Tibial artery (tissue), 4 donors: ENCODE measurements at regions not wholly inside any gene's neighbourhood (a gene's known extent, or its start where the extent isn't known, plus 50 kb on each side); places are given as distances from the start of the nearest gene placed in this dataset.
A peak's percentile ranks its signal among the peaks of the same experiment; 100 is the strongest.

ENCODE experiments used
- DNase-seq, 2 donors: peaks; one replicate each; pipeline ENCODE4 v3.0.0-alpha.2; 2019
- H3K27ac ChIP-seq, 2 donors: fragments of 200-600 bp; sonication (generic) in 1 of 2; 1 replicate in 1 of 2; 2 replicates in 1 of 2; pipeline ENCODE4 v1.5.1; 2018 to 2019; ENCODE audit warnings: mild to moderate bottlenecking in 1 of 2
- H3K27me3 ChIP-seq, 2 donors: fragments of 200-600 bp; sonication (generic) in 1 of 2; one replicate each; pipeline versions ENCODE4 v1.5.1 to v1.6.0; 2016 to 2019
- H3K36me3 ChIP-seq, 3 donors: fragments of 200-600 bp; sonication (generic) in 2 of 3; one replicate each; pipeline ENCODE4 v1.5.1; 2016 to 2019; ENCODE audit warnings: mild to moderate bottlenecking in 2 of 3
- H3K4me1 ChIP-seq, 4 donors: fragments of 200-600 bp; sonication (generic) in 2 of 4; 1 replicate in 3 of 4; 2 replicates in 1 of 4; pipeline ENCODE4 v1.5.1; 2016 to 2019
- H3K4me3 ChIP-seq, 2 donors: fragments of 200-600 bp; sonication (generic) in 1 of 2; 1 replicate in 1 of 2; 2 replicates in 1 of 2; pipeline ENCODE4 v1.5.1; 2018 to 2019; ENCODE audit warnings: mild to moderate bottlenecking in 2 of 2
- H3K9me3 ChIP-seq, 3 donors: fragments of 200-600 bp; sonication (generic) in 1 of 3; one replicate each; pipeline ENCODE4 v1.5.1; 2016 to 2019
- CTCF ChIP-seq, 2 experiments: fragments of 200-600 bp in 1 of 2; fragments of 450-650 bp in 1 of 2; IDR thresholded peaks; one replicate each; pipeline ENCODE4 v1.5.1; 2017 to 2019; ENCODE audit warnings: antibody characterized with exemption in 2 of 2, mild to moderate bottlenecking in 1 of 2, moderate library complexity in 1 of 2
- intact Hi-C: fragments of 100-400 bp; cut with DNase I; formaldehyde crosslinking; loops from one replicate; pipeline ENCODE4 v1.15.0; 2023; ENCODE audit warnings: low total_unique reads

DNA sequence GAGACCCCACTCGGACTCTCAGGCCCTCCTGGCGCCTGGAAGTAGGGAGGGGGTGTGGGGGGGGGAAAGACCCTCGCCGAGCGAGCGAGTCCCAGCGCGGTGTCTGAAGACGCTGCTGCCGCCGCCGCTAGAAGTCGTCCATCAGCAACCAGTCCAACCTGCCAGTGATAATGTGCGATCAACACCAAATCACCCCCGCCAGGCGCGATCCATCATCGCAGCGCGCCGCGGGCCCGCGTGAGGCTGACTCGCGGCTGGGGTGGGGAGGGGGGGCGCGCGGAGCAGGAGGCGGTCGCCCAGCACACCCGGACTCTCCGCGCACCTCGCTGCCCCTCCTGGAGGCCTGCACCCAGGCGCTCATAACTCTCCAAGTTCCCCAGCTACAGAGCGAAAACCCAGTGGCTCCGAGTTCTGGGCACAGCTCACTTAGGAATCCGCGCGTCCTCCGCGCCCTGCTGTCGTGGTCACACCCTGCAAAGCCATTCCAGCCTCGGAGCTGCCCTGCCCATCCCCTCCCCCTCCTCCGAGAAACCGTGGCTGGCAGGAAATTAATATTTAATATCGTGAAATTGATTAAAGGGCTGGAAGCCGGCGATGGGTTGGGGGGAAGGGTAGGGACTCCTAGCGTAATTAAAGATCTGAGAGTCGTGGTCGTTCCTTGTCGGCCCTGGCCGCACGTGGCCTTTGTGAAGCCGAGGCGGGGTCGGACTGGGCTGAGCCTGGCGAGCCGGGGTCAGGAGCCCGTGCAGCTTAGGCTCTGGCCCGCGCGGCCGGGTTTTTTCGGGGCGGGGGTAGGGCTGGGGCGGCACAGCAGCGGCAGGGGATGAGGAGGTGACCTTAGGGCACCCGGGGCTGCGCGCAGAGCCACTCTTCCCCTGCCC is 58.1 kb upstream of the BCOR start:
- Histone ChIP-seq H3K36me3 (no peaks in the 10 kb centered on the region), H3K27ac (peak overlapping the region; percentile 65 to 73), H3K4me1 (peaks cover 0 to 43% (median 18%) of the 10 kb centered on the region in 4 donors), H3K9me3 (no peaks in the 10 kb centered on the region), H3K4me3 (peak overlapping the region; percentile 53 to 59), H3K27me3 (no peaks in the 10 kb centered on the region)
- intact Hi-C loops, result loop anchor here (5.0 kb wide), 1 partner anchor 344 kb away; no protein-coding TSS in a partner anchor
- no peak for DNase-seq
- TF ChIP-seq CTCF (IDR thresholded peaks at IDR 0.05), result no peak

DNA sequence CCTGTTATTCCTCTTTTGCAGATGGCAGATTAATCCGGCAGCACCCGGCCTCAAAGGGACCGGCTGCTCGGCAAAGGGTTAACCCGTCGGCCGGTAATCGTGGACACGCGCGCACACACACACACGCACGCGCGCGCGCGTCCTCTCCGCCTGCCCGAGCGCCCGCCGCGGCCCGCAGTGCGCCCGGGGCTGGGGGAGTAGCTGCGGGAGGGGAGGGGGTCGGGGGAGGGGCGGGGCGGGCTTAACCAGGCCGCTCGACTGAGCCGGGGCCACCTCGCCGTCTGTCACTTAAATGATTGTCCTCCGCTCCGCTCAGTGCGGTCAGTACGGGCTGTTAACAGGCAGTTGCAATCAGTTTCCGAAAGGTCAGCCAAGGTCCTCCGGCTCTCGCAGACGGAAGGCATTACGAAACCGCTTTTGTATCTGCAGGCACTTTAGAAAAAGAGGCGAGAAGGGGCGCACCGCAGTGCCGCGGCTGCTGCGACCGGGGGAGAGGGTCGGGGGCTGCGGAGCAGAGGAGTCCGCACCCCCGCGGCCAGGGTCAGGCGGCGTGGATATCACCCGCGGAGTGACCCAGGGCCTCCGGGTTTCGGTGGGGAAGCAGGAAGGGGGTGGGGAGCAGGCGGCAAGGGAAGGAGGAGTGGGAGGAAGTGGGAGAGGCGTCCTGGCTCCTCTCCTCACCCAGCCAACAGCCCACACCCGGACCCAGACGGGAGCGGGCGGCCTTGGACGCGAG is 57.3 kb upstream of the BCOR start:
- intact Hi-C loops, result loop anchor here (5.0 kb wide), 3 partner anchors 58 to 423 kb away; partner anchors contain the start of gene BCOR
- TF ChIP-seq CTCF (IDR thresholded peaks at IDR 0.05), result no peak
- Histone ChIP-seq H3K27ac (peak overlapping the region; percentile 65 to 73), H3K9me3 (no peaks in the 10 kb centered on the region), H3K27me3 (no peaks in the 10 kb centered on the region), H3K4me1 (peaks cover 0 to 43% (median 18%) of the 10 kb centered on the region in 4 donors), H3K4me3 (peak overlapping the region; percentile 53 to 59), H3K36me3 (no peaks in the 10 kb centered on the region)
- DNase-seq, result peak; percentile 84 to 87

GRCh38 chrX:40154250-40154852 is 56.6 kb upstream of the BCOR start:
- Histone ChIP-seq H3K4me3 (peak overlapping the region; percentile 53 to 59), H3K36me3 (no peaks in the 10 kb centered on the region), H3K9me3 (no peaks in the 10 kb centered on the region), H3K4me1 (peaks cover 0 to 43% (median 18%) of the 10 kb centered on the region in 4 donors), H3K27me3 (no peaks in the 10 kb centered on the region), H3K27ac (peak overlapping the region; percentile 65 to 73)
- TF ChIP-seq CTCF (IDR thresholded peaks at IDR 0.05), result no peak
- DNase-seq, result peak in 1 of 2 donors; percentile 75
- intact Hi-C loops, result loop anchor here (5.0 kb wide), 2 partner anchors 57 to 422 kb away; partner anchors contain the start of gene BCOR

GRCh38 chrX:40153345-40154249 is 55.8 kb upstream of the BCOR start:
- H3K27ac ChIP-seq, result peak overlapping the region; percentile 67 to 73
- intact Hi-C loops, result loop anchor here (5.0 kb wide), 2 partner anchors 56 to 421 kb away; partner anchors contain the start of gene BCOR
- no peak for TF ChIP-seq CTCF (IDR thresholded peaks at IDR 0.05)
- H3K36me3 ChIP-seq, result no peaks in the 10 kb centered on the region
- peak overlapping the region; percentile 53 to 59 for H3K4me3 ChIP-seq
- no peaks in the 10 kb centered on the region for H3K9me3 ChIP-seq
- peaks cover 0 to 43% (median 18%) of the 10 kb centered on the region in 4 donors for H3K4me1 ChIP-seq
- DNase-seq, result peak in 1 of 2 donors; percentile 73
- no peaks in the 10 kb centered on the region for H3K27me3 ChIP-seq
